Mesenchymal stem cell (in vitro differentiated cells and primary cell): ENCODE measurements at regions not wholly inside any gene's neighbourhood (a gene's known extent, or its start where the extent isn't known, plus 50 kb on each side); places are given as distances from the start of the nearest gene placed in this dataset.

Source experiments
- DNase-seq: peaks from one replicate; pipeline ENCODE4 v3.0.0-alpha.2; 2013
- H2AFZ ChIP-seq: one replicate; pipeline ENCODE4 v1.6.1; 2013; ENCODE audit warnings: low read depth, mild to moderate bottlenecking, control low read depth, inconsistent platforms, low read length, moderate library complexity
- H2AK5ac ChIP-seq: 2 replicates; pipeline ENCODE4 v1.6.1; 2013; ENCODE audit warnings: low read length, moderate library complexity, mild to moderate bottlenecking, inconsistent platforms; ENCODE audit not compliant: severe bottlenecking
- H2BK120ac ChIP-seq: one replicate; pipeline ENCODE4 v1.6.1; 2013; ENCODE audit warnings: low read depth, mild to moderate bottlenecking, inconsistent platforms, low read length, moderate library complexity
- H2BK12ac ChIP-seq, 2 experiments: one replicate each; pipeline ENCODE4 v1.6.1; 2013; ENCODE audit warnings: inconsistent platforms in 2 of 2, low read length in 2 of 2, mild to moderate bottlenecking in 2 of 2, moderate library complexity in 2 of 2, control low read depth in 1 of 2
- H2BK15ac ChIP-seq: one replicate; pipeline ENCODE4 v1.6.1; 2013; ENCODE audit warnings: mild to moderate bottlenecking, low read depth, inconsistent platforms; ENCODE audit not compliant: poor library complexity, severe bottlenecking
- H2BK5ac ChIP-seq: 2 replicates; pipeline ENCODE4 v1.6.1; 2013; ENCODE audit warnings: low read depth, mild to moderate bottlenecking, low read length, control low read depth, inconsistent platforms; ENCODE audit not compliant: poor library complexity, severe bottlenecking
- H3K14ac ChIP-seq, 2 experiments: one replicate each; pipeline ENCODE4 v1.6.1; 2013; ENCODE audit warnings: inconsistent platforms in 2 of 2, low read length in 2 of 2, control low read depth in 1 of 2, mild to moderate bottlenecking in 1 of 2, moderate library complexity in 1 of 2
- H3K18ac ChIP-seq, 2 experiments: one replicate each; pipeline ENCODE4 v1.6.1; 2013; ENCODE audit warnings: inconsistent platforms in 2 of 2, low read length in 2 of 2, control low read depth in 1 of 2, low read depth in 1 of 2, mild to moderate bottlenecking in 1 of 2
- H3K23ac ChIP-seq, 2 experiments: one replicate each; pipeline ENCODE4 v1.6.1; 2013; ENCODE audit warnings: inconsistent platforms in 2 of 2, low read length in 2 of 2, mild to moderate bottlenecking in 2 of 2, moderate library complexity in 2 of 2, control low read depth in 1 of 2
- H3K27ac ChIP-seq: 2 replicates; pipeline ENCODE4 v1.5.1; 2013; ENCODE audit warnings: mild to moderate bottlenecking, moderate library complexity, low read length, control low read depth, inconsistent platforms; ENCODE audit not compliant: poor library complexity, severe bottlenecking
- H3K27me3 ChIP-seq, 2 experiments: 2 replicates each; pipeline versions ENCODE4 v1.6.1 to v1.7.0; 2013; ENCODE audit warnings: low read length in 2 of 2, mild to moderate bottlenecking in 2 of 2, moderate library complexity in 2 of 2, control low read depth in 1 of 2, inconsistent platforms in 1 of 2; ENCODE audit not compliant: control insufficient read depth in 1 of 2, insufficient read depth in 1 of 2
- H3K36me3 ChIP-seq, 2 experiments: 2 replicates each; pipeline versions ENCODE4 v1.6.1 to v1.7.0; 2013; ENCODE audit warnings: low read length in 2 of 2, control low read depth in 1 of 2, inconsistent platforms in 1 of 2, low read depth in 1 of 2, mild to moderate bottlenecking in 1 of 2; ENCODE audit not compliant: insufficient read depth in 2 of 2, control insufficient read depth in 1 of 2
- H3K4ac ChIP-seq, 2 experiments: one replicate each; pipeline ENCODE4 v1.6.1; 2013; ENCODE audit warnings: inconsistent platforms in 2 of 2, low read length in 2 of 2, mild to moderate bottlenecking in 2 of 2, moderate library complexity in 2 of 2, control low read depth in 1 of 2, low read depth in 1 of 2
- H3K4me1 ChIP-seq: 2 replicates; pipeline ENCODE4 v1.6.1; 2013; ENCODE audit warnings: low read depth, low read length, control low read depth; ENCODE audit not compliant: control insufficient read depth, insufficient read depth
- H3K4me2 ChIP-seq: 2 replicates; pipeline ENCODE4 v1.6.1; 2013; ENCODE audit warnings: low read length, mild to moderate bottlenecking, inconsistent platforms; ENCODE audit not compliant: poor library complexity, severe bottlenecking
- H3K4me3 ChIP-seq, 2 experiments: 2 replicates each; pipeline versions ENCODE4 v1.5.1 to v1.7.0; 2013; ENCODE audit warnings: low read length in 2 of 2, mild to moderate bottlenecking in 2 of 2, control low read depth in 1 of 2, low read depth in 1 of 2; ENCODE audit not compliant: insufficient read depth in 1 of 2
- H3K79me1 ChIP-seq: replicated peaks from 2 replicates; pipeline ENCODE4 v1.6.1; 2013; ENCODE audit warnings: mild to moderate bottlenecking, control low read depth, low read length, inconsistent platforms; ENCODE audit not compliant: poor library complexity, severe bottlenecking
- H3K9ac ChIP-seq: 2 replicates; pipeline ENCODE4 v1.7.0; 2013; ENCODE audit warnings: mild to moderate bottlenecking, low read length, moderate library complexity
- H3K9me3 ChIP-seq: 2 replicates; pipeline ENCODE4 v1.7.0; 2013; ENCODE audit warnings: mild to moderate bottlenecking, low read length; ENCODE audit not compliant: control insufficient read depth
- H4K8ac ChIP-seq: one replicate; pipeline ENCODE4 v1.6.1; 2013; ENCODE audit warnings: inconsistent platforms, mild to moderate bottlenecking, low read length, moderate library complexity
- H4K91ac ChIP-seq: one replicate; pipeline ENCODE4 v1.6.1; 2013; ENCODE audit warnings: mild to moderate bottlenecking, low read length, inconsistent platforms
- WGBS: methylation state at CpG from one replicate; pipeline ENCODE4 v1.1.7; 2013; ENCODE audit warnings: mixed read lengths; 5-methylcytosine and 5-hydroxymethylcytosine counted together

GRCh38 chr2:238972146-238972445 is 124.2 kb downstream of the TWIST2 start:
- peaks cover 7% of the 10 kb centered on the region for H3K4me1 ChIP-seq
- H3K36me3 ChIP-seq, result no peaks in the 10 kb centered on the region
- WGBS, result 91% methylated on average over 6 of the region's 6 CpGs
- no peak overlapping the region for H2AK5ac ChIP-seq
- H3K79me1 ChIP-seq, result no peaks in the 10 kb centered on the region
- H3K4me2 ChIP-seq, result no peak overlapping the region
- no peak overlapping the region for H4K8ac ChIP-seq
- no peak overlapping the region for H3K14ac ChIP-seq
- H2AFZ ChIP-seq, result no peak overlapping the region
- no peak overlapping the region for H2BK5ac ChIP-seq
- no peak overlapping the region for H3K18ac ChIP-seq
- no peak for DNase-seq
- H2BK120ac ChIP-seq, result no peak overlapping the region
- no peak overlapping the region for H3K4ac ChIP-seq
- no peak overlapping the region for H3K27ac ChIP-seq
- peak overlapping the region; percentile 43 for H4K91ac ChIP-seq
- H3K27me3 ChIP-seq, result peaks cover 4 to 14% of the 10 kb centered on the region in 2 experiments
- no peak overlapping the region for H2BK12ac ChIP-seq
- H3K9me3 ChIP-seq, result no peaks in the 10 kb centered on the region
- no peak overlapping the region for H2BK15ac ChIP-seq
- H3K9ac ChIP-seq, result no peak overlapping the region
- H3K4me3 ChIP-seq, result no peak overlapping the region
- no peak overlapping the region for H3K23ac ChIP-seq

- Histone ChIP-seq H2BK120ac (no peak overlapping the region), H3K36me3 (no peaks in the 10 kb centered on the region), H3K27me3 (peaks cover 4 to 14% of the 10 kb centered on the region in 2 experiments), H3K79me1 (no peaks in the 10 kb centered on the region), H4K91ac (no peak overlapping the region), H3K4me3 (peak overlapping the region in 1 of 2 experiments; percentile 53), H3K18ac (no peak overlapping the region), H3K4me2 (no peak overlapping the region), H3K9ac (peak overlapping the region; percentile 39), H3K9me3 (no peaks in the 10 kb centered on the region), H3K27ac (no peak overlapping the region), H2BK12ac (no peak overlapping the region), H3K4ac (no peak overlapping the region), H2AK5ac (no peak overlapping the region), H2AFZ (no peak overlapping the region), H3K4me1 (peaks cover 7% of the 10 kb centered on the region), H3K23ac (no peak overlapping the region), H2BK15ac (no peak overlapping the region), H2BK5ac (no peak overlapping the region), H4K8ac (no peak overlapping the region), H3K14ac (no peak overlapping the region)
- WGBS, result 55% methylated on average over 5 of the region's 6 CpGs
- peak; percentile 12 for DNase-seq
These were observed 125.3 kb downstream of the TWIST2 start for GRCh38 chr2:238973038-238973739.

GRCh38 chr2:238974081-238974480 is 126.2 kb downstream of the TWIST2 start:
- no peak overlapping the region for H4K91ac ChIP-seq
- H3K4me2 ChIP-seq, result no peak overlapping the region
- H4K8ac ChIP-seq, result no peak overlapping the region
- H3K23ac ChIP-seq, result no peak overlapping the region
- H2AK5ac ChIP-seq, result no peak overlapping the region
- no peak overlapping the region for H2BK5ac ChIP-seq
- H2BK12ac ChIP-seq, result no peak overlapping the region
- H3K79me1 ChIP-seq, result no peaks in the 10 kb centered on the region
- no peak overlapping the region for H2BK15ac ChIP-seq
- peak overlapping the region; percentile 39 for H3K9ac ChIP-seq
- H3K27me3 ChIP-seq, result peaks cover 4 to 10% of the 10 kb centered on the region in 2 experiments
- H3K4me3 ChIP-seq, result peak overlapping the region in 1 of 2 experiments; percentile 53
- DNase-seq, result peak; percentile 30
- no peak overlapping the region for H3K14ac ChIP-seq
- no peaks in the 10 kb centered on the region for H3K36me3 ChIP-seq
- H3K18ac ChIP-seq, result no peak overlapping the region
- H2AFZ ChIP-seq, result no peak overlapping the region
- no peak overlapping the region for H3K4ac ChIP-seq
- no peak overlapping the region for H3K27ac ChIP-seq
- H2BK120ac ChIP-seq, result no peak overlapping the region
- WGBS, result 67% methylated on average over 2 of the region's 4 CpGs
- peaks cover 7% of the 10 kb centered on the region for H3K4me1 ChIP-seq
- no peaks in the 10 kb centered on the region for H3K9me3 ChIP-seq

- peaks cover 4 to 10% of the 10 kb centered on the region in 2 experiments for H3K27me3 ChIP-seq
- peak; percentile 84 for DNase-seq
- no peak overlapping the region for H2AK5ac ChIP-seq
- no peak overlapping the region for H2BK15ac ChIP-seq
- peak overlapping the region in 1 of 2 experiments; percentile 44 for H3K4me3 ChIP-seq
- H3K36me3 ChIP-seq, result no peaks in the 10 kb centered on the region
- no peak overlapping the region for H3K27ac ChIP-seq
- peak overlapping the region; percentile 39 for H3K9ac ChIP-seq
- no peak overlapping the region for H2BK5ac ChIP-seq
- H3K4me1 ChIP-seq, result peaks cover 7% of the 10 kb centered on the region
- no peak overlapping the region for H3K14ac ChIP-seq
- WGBS, result 74% methylated on average over 5 of the region's 6 CpGs
- H3K79me1 ChIP-seq, result no peaks in the 10 kb centered on the region
- no peak overlapping the region for H3K23ac ChIP-seq
- H3K4ac ChIP-seq, result peak overlapping the region in 1 of 2 experiments; percentile 32
- peak overlapping the region in 1 of 2 experiments; percentile 37 for H2BK12ac ChIP-seq
- H4K91ac ChIP-seq, result no peak overlapping the region
- H2BK120ac ChIP-seq, result no peak overlapping the region
- H3K4me2 ChIP-seq, result no peak overlapping the region
- H3K18ac ChIP-seq, result no peak overlapping the region
- peak overlapping the region; percentile 36 for H2AFZ ChIP-seq
- no peaks in the 10 kb centered on the region for H3K9me3 ChIP-seq
- no peak overlapping the region for H4K8ac ChIP-seq
These were observed 126.7 kb downstream of the TWIST2 start for GRCh38 chr2:238974501-238975166.
